HG02973 (cell line): ENCODE measurements at regions not wholly inside any gene's neighbourhood (a gene's known extent, or its start where the extent isn't known, plus 50 kb on each side); places are given as distances from the start of the nearest gene placed in this dataset.
"Not testable (repeated sequence)": the region's sequence is repeated elsewhere in the genome, so short reads cannot be mapped to it uniquely, and the experiment has no call there.

ENCODE experiments used
- ATAC-seq: cut with Tn5 transposase; IDR thresholded peaks from one replicate; pipeline ENCODE4 v1.9.1; 2021; ENCODE audit warnings: moderate library complexity; ENCODE audit not compliant: unreplicated experiment

DNA sequence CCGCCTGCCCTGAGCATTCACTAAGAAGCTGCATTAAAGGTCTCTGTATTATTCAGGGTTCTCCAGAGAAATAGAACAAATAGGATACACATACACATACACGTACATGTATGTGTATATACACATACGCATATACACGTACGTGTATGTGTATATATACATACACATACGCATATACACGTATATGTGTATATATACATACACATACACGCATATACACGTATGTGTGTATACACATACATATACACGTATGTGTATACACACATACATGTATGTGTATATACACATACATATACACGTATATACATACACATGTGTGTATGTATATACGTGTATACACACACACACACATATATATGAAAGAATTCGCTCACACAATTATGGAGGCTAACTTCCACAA is 108.9 kb upstream of the BARHL2 start:
- no peak for ATAC-seq

DNA sequence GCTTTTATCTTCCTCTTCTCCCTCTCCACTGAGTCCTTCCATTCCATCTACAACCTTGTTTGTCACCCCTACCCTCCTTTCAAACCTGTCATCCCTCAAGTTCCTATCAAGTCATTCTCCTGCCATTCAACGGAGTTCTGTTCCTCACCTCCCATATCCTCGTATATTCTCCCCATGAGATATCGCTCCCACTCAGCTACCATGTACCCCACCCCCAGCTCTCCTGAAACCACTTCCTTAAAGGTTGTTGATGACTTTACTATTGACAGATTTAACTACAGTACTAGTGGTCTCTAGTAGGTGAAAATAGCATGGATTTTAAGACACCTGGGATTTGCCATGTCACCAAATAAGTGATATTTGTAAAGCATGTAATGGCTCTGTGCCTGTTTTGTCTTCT is 107.4 kb upstream of the BARHL2 start:
- ATAC-seq: no peak

DNA sequence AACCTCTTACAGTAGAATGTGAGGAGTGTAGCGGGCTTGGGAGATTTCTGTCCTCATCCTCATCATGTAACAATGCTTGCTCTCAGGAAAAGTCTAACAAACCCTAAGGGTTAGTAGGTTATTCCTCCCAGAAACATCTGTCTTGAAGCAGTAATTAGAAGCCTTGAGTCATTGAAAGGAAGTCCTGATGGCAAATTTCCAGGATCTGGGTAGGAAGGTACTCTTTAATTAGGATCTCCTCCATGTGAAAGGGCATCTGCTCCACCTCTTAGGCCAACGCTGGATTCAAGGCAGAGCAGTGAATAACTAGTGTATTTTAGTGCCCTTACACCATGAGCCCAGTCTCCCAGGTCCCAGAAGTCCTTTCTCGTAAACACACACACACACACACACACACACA is 106.6 kb upstream of the BARHL2 start:
- no peak for ATAC-seq

DNA sequence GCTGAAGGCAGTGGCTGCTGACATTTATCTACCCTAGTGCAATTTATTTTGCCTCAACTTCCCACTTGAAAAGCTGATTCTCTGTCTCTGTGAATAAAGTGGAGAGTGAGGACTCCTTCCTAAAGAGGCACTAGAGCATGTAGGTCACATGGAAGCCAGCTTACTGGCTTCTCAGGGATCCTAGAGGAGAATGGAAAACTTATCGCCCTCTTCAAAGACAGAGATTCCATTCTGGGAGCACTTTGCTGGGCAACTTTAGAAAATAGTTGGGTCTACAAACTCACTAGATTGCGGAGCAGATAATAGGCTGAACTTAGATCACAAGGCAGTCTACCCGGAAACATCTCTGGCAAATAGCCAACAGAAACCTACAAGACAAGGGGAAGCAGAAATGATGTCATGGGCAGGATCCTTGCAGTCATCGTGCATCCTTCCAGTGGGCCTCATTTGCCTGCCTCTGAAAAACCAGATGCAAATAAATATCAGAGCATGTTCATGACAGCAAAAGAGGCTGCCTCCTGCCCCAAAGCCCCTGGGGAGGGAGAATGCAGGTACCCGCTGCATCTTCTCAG is 104.8 kb upstream of the BARHL2 start:
- ATAC-seq: no peak

DNA sequence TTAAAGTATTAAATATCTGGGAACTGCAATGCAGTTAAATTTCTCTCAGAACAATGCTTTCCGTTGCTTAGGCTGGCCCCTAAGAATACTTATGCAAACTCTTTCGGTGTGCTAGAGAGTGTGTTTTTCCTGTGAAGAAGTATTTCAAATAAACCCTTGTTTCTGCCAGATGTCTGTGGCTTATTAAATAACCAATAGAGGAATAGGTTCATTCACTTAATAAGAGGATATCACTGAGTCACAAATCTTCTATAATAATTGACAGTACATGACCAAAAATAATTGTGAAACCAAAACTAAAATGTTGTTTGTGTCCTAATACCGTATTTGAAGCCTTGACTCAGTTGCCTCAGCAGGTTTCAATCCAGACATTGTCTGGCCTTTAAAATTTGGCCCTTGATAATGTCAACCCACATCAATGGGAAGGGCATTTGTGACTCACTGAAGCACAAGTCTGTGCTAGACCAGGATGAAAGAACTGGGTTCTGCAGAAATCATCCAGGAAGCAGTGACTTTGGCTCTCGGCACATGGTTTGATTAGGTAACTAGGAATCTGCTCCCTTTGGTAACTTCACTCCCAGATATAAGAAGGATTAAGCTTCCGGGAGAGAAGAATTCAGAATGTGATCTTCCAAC is 104.2 kb upstream of the BARHL2 start:
- ATAC-seq: no peak

DNA sequence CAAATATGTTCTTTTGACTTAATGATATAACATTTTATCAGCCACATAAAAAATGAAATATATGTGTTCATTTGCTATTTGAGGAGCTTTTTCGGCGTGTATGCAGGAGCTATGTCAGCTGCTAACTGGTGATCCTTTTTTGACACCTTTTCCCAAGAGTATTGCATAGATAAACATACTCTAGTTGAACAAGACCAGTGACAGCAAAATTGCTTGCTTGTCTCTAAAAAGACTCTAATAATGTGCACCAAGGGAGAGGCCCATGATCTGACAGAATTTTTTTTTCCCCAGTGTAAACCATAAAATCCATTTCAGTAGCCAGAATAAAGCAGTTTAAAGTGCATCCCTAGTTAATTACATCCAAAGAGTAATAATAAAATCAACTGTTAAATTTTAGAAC is 103.6 kb upstream of the BARHL2 start:
- no peak for ATAC-seq

DNA sequence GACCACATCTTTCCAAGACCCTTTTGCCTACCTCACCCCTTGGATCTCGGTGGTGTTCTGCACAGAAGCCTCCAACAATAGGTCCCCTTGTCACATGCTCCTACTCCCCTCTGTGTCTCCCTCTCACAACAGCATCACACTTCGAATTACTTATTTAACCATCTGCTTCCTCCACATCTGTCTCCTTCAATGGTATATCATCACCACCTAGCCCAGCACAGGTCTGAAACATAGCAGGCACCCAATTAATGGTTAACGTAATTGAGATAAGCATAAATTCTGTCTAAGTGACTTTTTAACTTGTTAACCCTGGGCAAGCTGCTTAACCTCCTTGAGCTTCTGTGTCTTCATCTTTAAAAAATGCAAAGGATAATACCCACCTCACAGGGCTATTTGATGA is 100.3 kb upstream of the BARHL2 start:
- ATAC-seq: no peak

DNA sequence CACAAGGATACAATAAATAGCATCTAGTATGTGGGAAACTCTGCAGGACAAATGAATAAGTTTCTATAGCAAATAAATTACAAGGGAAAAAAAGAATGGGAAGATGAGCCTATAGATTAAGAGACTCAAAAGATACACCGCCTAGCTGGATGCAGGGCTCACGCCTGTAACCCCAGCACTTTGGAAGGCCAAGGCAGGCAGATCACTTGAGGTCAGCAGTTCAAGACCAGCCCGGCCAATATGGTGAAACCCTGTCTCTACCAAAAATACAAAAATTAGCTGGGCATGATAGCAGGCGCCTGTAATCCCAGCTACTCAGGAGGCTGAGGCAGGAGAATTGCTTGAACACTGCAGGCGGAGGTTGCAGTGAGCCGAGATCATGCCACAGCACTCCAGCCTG is 95.1 kb upstream of the BARHL2 start:
- not testable (repeated sequence) for ATAC-seq

DNA sequence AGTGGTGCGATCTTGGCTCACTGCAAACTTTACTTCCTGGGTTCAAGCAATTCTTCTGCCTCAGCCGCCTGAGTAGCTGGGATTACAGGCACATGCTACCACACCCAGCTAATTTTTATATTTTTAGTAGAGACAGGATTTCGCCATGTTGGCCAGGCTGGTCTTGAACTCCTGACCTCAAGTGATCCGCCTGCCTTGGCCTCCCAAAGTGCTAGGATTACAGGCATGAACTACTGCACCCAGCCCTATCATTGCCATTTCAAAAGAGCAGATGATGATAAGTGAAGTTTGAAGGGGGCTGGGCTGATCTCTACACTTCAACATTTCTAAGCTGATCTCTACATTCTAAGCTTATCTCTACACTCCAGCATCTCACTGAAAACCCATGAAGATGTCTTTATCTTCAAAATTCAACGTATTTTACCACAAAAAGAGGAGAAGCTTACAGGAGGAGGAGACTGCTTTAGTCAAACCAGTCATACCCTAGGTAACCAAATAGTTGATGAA is 94.4 kb upstream of the BARHL2 start:
- ATAC-seq: not testable (repeated sequence)

DNA sequence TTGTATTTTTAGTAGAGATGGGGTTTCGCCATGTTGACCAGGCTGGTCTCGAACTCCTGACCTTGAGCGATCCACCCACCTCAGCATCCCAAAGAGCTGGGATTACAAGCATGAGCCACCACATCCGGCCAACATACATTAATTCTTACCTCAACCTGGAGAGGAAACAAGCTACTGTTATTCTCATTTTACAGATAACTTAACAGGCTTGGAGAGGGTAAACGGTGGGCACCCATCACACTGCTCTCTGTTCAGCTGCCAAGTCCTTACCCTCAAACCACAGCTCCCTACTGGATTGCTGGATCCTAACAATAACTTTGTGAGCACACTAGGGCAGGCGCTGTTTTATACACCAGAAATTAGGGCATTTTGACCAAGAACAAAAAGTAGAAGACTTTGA is 93.6 kb upstream of the BARHL2 start:
- ATAC-seq: no peak

DNA sequence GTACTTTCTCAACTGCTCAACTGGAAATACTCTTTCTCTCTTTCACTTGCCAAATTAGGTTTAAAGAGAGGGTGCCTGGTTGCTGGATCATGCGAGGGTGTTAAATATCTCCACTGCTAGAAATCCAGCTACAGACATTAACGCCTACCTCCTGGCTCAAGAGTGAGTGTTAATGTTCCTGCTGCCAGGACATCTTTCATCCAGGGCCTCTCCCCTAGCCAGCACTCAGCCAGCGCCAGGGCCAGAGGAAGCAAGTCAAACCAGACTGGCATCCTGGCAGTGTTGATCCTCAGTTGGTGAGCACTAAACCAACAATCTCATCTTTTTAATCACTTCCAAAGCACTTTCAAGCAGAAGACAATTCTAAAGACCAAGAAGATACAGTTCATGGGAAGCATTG is 92.9 kb upstream of the BARHL2 start:
- ATAC-seq: no peak

DNA sequence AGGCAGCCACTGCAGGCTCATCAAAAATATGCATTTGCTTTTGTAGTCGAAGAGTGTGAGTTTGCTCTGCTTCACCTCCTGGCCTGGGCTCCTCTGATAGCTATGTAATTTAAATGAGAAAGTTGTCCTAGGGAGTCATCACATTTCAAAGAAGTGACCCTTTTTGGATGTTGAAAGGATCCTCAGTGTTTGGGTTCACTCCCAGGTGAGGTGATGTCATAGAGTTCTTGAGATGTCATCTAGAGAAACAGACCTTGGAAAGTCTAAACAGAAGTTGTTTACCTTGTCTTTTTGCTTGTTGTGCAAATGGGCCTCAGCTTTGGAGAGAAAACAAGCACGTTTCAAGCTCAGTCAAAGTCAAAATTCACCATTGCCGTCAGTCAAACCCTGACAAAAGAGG is 92.0 kb upstream of the BARHL2 start:
- ATAC-seq: no peak

DNA sequence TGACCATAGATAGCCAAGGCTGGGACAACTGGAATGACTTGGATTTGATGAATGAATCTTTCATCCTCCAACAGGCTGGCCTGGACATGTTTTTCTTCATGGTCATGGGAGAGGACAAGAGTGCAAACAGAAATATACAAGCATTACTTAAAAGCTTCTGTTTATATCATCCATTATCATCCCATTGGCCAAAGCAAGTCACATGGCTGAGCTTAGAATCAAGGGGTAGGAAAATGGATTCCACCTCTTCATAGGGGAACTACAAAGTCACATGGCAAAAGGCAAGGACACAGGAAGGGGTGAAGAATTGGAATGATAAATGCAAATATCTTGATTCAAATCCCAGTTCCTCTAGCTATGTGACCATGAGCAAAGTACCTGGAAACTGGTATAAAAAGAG is 90.2 kb upstream of the BARHL2 start:
- ATAC-seq: no peak

DNA sequence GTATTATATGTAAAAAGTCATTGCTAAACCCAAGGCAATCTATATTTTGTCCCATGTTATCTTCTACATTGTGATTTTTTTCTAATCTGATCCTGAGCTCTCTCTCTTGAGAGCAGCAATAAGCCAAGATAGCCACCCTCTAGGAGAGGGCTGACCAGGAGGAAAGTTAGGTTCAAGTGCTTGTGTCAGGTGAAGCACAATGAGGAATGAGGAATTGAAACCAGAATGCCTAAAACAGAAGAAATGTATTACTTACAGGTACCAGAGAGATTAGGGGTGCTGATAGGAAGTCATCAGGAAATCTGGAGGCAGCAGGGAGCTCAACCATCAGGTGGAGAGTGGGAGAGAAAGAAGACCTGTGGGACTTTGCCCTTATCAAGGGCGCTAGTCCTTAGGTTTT is 85.5 kb upstream of the BARHL2 start:
- ATAC-seq: no peak

DNA sequence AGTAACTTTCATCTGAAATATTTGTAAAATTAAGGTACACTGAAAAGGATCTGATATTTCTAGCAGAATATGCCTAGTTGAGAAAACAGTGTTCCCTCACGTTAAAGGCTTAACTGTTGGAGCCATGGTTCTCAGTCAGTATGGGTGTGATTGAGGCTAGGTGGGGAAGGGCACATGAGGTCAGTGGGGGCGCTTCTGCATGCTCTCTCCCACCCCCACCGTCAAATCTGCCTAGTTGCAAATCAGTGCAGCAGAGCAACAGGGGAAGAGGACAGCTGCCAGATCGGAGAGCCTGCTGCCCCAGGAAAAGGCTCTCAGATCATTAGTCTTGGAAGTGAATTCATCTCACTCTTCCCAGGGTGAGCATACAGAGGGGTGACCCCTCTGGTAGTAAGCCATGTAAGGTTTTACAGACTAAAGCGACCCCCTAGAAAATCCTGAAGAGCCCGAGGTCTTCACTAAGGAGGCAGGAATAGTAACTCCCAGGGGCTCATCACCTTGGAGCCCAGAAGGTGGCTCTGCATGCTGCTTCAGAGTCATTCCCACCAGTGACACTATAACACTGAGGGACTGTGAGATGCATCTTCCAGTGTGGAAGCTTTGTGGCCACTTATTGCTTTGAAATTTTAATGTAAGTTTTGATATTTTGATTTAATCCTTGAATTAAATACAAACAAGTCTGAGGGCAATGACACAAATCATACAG is 83.1 kb upstream of the BARHL2 start:
- no peak for ATAC-seq

DNA sequence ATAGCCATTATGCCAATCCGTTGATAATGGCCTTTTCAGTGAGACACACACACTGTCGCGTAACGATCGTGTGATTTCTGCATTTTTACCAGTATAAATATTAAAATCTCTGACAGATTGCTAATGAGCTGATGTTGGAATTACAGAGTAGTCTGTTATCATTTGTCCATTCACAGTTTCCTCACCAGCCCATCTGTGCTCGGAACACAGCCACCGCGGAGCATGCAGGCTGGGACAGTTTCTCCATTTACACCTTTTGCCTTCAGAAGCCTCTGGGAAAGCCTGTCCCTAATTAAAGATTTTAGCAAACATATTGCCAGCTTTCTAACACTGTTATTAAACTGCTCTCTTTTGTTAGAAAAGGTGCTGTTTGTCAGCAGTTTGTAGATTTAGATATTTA is 82.2 kb upstream of the BARHL2 start:
- no peak for ATAC-seq

DNA sequence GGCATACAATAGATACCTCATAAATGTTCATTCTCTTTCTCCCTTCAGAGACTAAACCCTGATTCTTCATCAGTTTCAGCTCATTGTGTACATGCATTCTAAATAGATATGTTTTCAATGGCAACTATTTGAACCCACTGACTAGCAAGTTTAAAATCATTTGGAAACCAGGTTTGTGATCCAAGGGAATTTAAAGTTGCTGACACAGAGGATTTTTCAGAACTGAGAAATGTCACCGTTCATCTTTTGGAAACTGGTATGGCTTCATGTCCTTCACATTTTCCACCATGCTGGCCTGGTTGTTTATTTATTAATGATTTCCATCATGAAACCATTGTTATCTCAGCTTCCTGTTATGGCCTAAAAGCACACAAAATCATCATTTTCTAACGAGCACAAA is 81.8 kb upstream of the BARHL2 start:
- ATAC-seq: no peak

DNA sequence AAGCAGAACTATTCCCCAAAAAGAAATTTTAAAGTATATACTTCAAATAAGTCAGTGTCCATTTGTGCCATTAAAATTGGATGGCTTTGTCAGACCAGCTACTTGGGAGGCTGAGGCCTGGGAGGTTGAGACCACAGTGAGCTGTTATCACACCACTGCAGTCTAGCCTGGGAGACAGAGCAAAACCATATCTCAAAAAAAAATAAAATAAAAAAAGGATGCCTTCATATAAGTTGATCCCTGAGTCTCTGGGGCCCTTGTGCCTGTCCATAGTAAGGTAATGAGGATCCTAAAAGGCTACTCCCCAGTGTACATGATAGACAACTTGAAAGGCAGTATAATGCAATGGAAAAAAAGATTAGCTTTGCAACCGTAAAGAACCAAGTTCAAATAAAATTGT is 81.2 kb upstream of the BARHL2 start:
- no peak for ATAC-seq

DNA sequence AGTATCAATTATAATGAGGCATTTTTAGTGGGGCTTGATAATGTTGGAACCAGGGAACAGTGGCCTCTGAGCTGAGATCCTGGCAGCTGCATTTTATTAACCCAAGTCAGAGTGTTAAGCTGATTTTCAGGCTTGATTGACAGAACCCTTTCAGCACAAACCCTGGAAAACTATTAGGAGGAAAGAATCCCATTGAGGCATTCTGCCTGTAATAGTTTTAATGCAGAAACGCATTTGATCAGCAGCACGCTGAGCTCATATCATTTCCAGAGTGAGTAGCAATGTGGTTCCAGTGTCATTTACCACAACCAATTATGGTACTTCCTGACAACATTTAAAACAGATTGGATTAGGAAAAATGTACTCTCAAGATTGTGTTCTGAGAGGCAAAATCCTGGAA is 78.3 kb upstream of the BARHL2 start:
- no peak for ATAC-seq

DNA sequence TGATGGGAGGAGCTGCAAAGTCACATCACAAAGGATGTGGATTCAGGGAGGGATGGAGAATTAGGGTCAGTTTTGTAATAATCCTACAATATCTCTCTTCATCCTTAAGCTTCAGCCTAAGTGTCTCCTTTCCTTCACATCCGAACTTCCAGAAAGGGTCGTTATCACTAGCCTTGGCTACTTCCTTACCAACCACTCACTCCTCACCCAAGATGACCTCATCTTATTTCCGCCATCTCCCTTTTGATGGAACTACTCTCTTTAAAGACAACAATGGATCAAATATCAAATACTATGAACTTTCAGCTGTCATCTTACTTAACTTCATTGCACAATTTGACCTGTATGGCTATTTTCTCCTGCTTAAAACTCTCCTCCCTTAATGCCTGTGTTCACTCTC is 69.6 kb upstream of the BARHL2 start:
- no peak for ATAC-seq

DNA sequence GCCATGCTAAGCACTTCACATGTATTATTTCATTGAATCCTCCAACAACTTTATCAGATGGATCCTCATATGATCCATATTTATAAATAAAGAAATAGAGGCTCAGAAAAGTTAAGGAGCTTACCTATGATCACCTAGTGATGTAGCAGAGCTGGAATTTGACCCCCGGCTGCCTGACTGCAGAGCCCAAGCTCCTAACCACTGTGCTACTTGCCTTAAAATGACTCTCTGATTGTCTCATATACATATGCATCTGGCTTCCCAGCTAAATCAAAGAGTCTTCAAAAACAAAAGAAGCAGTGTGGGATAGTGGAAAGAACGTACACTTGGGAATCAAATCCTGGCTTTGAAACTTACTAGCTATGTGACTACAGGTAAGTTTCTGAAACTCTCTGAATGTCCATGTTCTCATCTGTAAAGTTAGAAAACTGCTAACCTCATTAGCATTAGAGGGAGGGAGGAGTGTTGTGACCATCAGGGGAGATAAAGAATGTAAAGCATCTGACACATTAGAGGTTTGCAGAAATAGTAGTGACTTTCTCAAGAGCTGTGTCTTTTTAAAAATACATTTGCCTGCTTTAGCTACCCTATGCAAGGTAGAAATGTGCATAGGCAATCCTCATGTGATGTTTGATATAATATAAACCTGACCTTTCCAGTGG is 67.2 kb upstream of the BARHL2 start:
- ATAC-seq: no peak

DNA sequence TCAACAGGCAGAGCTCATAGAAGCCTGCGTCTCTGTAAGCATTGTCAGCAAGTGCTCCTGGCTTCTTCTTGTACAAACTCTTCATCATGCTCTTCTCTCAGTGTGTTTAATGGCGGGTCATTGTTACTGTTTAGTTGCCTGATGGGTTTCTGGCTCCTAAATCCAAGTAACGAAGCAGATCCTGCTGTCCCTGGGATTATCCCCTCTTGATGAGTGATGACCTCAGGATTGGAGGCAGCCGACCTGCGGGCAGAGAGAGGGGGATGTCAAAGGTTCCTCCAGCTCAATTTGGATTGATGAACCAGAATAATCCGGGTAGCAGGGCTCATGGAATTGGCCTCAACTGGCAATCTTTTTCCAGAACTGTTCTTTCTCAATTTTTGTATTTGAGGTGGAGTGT is 66.1 kb upstream of the BARHL2 start:
- ATAC-seq: no peak
